ENCODE measurements at regions not wholly inside any gene's neighbourhood (a gene's known extent, or its start where the extent isn't known, plus 50 kb on each side); places are given as distances from the start of the nearest gene placed in this dataset.

- TF ChIP-seq POLR2A (IDR thresholded peaks at IDR 0.05) (no peak), CTCF (IDR thresholded peaks at IDR 0.05) (no peak)
Measured at GRCh38 chr20:4073852-4074741, 58.7 kb upstream of the RNF24 start.

Measured in heart left ventricle (tissue), 13 donors.